Esophagus mucosa (tissue), 1 donor: ENCODE measurements at regions not wholly inside any gene's neighbourhood (a gene's known extent, or its start where the extent isn't known, plus 50 kb on each side); places are given as distances from the start of the nearest gene placed in this dataset.
"Not testable (repeated sequence)": the region's sequence is repeated elsewhere in the genome, so short reads cannot be mapped to it uniquely, and the experiment has no call there.

ENCODE experiments used
- ATAC-seq: fragments of 200-7000 bp; cut with Tn5 transposase; one replicate; pipeline ENCODE4 v1.9.1; 2020
- donor health status: DM: yes; HTN: yes; CAD: no.

DNA sequence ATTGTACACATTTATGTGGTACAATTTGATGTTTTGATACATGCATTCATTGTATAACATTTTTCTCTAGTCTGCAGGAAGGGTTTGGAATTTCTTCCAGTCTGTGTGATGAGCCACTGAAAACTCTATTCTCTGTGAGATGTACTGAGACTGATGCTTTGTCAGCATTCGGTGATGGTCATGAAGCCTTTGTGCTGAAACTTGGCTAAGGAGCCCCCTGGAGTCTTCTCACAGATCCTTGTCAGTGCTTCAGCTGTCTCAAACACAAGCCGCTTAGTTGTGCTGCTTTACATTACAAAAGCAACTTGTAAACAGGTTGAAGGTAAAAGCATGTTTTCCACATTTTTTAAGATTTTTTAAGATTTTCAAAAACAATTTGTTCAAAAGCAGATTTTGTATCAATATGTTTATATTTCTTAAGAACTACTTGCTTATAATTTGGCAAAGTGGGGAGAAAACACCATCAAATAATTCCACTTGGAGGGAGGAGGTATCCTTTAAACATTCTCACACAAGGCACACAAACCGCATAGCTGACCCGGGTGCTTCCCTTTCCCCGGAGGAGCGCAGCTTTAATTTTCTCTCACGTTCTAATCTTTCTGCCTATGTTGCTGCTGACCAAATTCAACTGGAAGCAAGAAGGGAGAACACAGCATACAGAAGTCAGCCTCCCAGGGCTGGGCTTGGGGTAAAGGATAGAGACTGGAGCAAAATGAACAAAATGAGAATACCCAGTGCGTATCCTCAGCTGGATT lies 249.8 kb upstream of the VSTM2A start:
- ATAC-seq, result no peak

DNA sequence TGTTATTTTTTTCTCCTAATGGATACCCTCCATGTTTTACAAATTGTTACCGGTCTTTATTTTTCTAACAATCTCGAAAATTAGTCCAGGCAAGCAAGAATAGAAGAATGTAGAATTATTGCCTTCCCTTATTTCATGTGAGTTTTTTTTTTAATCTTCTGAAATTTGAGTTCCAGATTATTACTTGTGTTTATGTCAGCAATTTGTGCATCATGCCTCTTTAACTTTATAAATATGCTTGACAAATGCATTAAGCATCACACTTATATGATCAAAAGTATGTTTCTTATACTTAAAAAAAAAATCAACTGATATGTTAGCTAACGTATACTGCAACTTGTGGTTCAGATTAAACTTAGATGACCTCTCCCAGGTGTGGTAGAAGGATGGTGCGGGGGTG lies 242.7 kb upstream of the VSTM2A start:
- ATAC-seq, result no peak

GRCh38 chr7:54315955-54316354 lies 226.2 kb upstream of the VSTM2A start:
- not testable (repeated sequence) for ATAC-seq

- ATAC-seq, result no peak
Observed at GRCh38 chr7:54326592-54327167, 215.5 kb upstream of the VSTM2A start.

- ATAC-seq, result no peak
Observed at GRCh38 chr7:54330216-54330800, 211.9 kb upstream of the VSTM2A start.

DNA sequence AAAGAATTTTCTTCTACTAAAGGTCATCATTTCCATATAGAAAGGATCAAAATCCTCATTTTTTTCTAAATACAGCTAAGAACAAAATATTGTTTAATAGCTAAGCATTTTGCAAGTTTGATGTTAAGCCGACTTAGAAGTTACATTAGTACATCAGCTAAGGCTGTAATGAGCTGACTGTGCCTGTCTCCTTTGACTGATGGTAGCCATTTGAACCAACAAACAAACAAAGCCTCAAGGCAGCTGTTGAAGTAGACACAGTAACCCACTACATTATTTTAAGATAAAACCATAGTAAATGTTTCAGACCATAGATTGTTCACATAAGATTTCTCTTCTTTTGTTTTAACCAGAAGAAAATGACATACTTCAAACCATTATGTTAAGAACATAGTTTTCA lies 210.9 kb upstream of the VSTM2A start:
- ATAC-seq, result no peak

DNA sequence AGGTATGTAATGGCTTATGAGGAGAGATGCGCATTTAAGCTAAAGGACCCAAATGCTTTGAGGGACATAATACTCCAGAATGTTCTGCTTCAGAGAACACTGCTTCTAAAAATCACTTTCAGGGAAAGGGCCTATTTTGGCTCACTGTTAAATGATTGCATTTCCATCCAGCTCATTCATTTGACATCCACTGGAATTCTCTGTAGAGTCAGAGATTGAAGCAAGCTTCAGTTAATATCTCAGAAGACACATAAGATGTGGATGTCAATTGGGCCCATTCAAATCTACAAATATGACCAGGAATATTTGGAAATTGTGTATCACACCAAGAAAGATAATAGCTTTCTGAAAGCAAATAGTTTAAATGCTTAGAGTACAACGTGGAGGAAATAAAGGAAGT lies 209.9 kb upstream of the VSTM2A start:
- ATAC-seq, result no peak

DNA sequence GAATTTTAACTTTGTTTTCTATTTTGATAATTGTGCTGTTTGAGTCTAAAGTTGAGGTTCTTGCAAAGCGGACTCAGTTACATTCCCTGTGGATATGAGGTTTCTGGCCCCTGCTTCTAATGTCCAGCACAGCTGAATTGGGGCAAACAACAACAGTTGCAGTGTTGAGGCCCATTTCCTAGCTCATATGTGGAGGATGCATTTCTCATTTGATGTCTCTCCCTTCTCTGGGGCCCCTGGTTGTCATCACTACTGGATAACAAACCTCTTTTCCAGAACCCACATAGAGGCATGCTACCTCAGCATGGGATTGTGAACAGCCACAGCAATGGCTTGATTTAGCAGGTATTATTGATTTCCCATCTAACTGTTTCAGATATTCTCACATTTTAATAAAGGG lies 208.2 kb upstream of the VSTM2A start:
- no peak for ATAC-seq

DNA sequence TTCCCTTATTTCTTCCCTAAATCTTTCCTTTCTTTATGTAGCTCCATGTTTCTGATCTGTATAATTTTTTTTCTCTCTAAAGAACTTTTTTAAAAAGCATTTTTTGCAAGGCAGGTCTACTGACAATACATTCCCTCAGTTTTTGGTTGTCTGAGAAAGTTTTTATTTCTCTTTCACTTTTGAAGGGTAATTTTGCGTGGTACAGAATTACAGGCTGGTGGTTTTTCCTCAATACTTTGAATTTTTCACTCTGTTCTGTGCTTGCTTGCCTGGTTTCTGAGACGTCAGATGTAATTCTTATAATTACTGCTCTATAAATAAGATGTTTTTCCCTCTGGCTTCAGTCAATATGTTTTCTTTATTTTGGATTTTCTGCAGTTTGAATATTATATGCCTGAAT lies 205.4 kb upstream of the VSTM2A start:
- no peak for ATAC-seq

DNA sequence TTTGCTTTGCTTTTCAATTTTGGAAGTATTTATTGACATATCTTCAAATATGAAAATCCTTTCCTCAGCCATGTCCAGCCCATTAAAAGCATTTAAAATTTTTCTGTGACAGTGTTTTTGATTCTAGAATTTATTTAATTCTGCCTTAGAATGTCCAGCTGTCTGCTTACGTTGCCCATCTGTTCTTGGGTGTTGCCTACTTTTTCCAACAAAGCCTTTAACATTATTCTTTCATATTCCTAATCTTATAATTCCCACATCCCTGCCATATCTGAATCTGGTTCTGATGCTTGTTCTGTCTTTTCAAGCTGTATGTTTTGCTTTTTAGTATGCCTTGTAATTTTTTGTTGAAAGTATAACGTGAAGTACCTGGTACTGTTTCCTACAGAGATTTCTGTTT lies 204.7 kb upstream of the VSTM2A start:
- ATAC-seq, result no peak

DNA sequence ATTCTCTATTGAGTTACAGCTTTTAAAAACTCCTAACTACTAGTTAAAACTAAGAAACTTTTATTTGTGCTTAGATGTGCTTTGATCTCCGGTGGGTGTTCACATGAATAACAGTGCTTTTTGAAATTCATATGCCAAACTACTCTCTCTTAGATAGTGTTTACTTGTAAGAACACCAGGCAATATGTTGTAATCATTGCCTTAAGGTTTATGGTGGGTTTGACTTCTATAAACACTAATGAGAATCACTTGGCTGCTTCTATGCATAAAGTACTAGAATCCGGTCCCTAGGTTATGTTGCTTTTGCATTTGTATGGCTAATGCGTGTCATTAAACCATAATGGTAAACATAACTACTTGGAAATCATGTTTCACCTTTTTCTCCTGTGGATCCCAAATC lies 203.9 kb upstream of the VSTM2A start:
- ATAC-seq, result no peak

- ATAC-seq, result no peak
Observed at GRCh38 chr7:54339073-54339472, 203.1 kb upstream of the VSTM2A start.

DNA sequence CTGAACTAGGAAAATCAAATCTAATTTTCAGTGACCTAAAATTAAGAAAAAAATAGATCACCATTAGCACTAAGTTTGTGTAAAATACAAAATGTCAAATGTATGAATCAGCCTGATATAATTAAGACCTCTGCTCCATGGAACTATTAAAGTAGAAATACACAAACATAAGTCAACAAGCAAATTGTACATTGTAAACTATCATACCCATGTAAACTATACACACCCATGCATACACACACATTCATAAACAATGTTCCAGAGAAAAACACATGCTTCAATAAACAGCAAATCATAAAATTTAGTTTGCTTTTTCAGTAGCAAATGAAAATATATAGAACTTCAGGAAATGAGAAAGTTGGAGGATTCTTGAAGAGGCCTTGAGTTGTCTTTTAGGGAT lies 199.7 kb upstream of the VSTM2A start:
- ATAC-seq, result no peak

GRCh38 chr7:54343511-54343910 lies 198.7 kb upstream of the VSTM2A start:
- no peak for ATAC-seq

DNA sequence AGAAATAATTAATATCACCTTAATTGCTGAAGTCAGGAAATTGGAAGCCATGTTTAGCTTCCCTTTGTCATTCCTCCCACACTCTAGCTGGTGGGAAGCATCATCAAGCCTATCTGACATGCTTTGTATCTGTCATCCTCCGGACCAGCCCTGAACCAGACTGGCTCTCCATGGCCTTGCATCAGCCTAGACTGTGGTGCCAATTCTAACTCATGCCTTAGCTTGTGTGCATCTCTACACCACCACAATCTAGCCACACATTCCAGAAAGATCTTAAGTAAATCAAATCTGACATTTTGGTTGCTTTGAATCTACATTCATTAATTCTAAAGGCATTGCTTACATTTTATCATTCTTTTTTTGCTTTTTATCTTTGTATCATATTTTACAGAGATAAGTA lies 196.4 kb upstream of the VSTM2A start:
- ATAC-seq, result no peak

DNA sequence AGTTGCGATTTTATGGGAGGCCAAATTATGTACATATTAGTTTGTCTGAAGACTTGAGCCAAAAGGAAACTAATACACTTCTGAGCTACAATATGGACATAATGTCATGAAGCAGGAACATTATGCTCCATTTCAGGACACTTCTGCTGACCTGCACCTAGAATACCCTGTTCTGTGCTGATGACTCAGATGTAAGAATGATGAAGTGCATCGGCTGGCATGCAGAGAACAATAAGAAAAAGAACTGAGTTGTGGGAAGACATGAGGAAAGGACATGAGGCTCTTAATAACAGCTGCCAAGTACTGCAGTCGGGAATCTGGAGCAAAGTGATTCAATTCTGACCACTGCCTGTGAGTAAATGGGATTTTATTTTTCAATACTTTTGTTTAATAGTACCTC lies 192.9 kb upstream of the VSTM2A start:
- no peak for ATAC-seq

DNA sequence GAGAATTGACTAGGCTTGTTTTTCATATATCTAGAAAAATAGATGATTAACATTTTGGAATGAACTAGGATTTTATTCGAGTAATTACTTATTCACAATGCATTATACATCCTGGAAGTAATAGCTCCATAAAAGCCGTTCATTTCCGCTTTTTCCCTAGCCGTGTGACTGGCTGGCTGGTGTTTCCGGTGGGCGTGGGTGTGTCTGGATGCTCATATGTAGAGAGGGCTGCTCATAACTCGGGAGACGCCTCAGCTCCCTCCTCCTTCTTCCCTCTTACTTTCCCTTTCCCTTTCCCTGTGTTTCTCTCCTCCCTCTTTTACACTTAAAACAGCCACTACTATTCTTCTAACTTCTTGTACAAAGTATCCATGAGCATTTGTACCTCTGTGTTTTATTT lies 187.7 kb upstream of the VSTM2A start:
- ATAC-seq, result no peak

- ATAC-seq, result no peak
Observed at GRCh38 chr7:54355842-54356241, 186.3 kb upstream of the VSTM2A start.

- ATAC-seq, result no peak
Observed at GRCh38 chr7:54360075-54360840, 181.9 kb upstream of the VSTM2A start.

GRCh38 chr7:54390565-54390964 lies 151.6 kb upstream of the VSTM2A start:
- no peak for ATAC-seq

GRCh38 chr7:54392935-54393334 lies 149.2 kb upstream of the VSTM2A start:
- no peak for ATAC-seq

DNA sequence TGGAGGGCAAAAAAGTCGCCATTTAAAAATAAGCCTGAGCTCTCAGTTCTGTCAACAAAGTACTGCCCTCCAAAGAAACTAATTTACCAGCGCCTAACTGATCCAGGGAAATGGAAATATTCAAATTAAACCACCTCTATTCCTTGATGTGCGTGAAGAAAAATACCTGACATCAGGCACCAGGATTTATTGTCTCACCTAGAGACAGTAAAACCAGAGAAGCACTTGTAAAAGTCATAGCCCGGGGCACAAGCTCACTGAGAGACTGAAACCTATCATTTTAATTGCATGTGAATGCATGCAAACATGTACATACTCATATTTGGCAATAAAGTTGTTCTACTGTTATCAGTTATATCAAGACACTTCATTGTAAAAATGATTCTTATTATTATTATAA lies 147.3 kb upstream of the VSTM2A start:
- ATAC-seq, result no peak

GRCh38 chr7:54397836-54398612 lies 144.2 kb upstream of the VSTM2A start:
- ATAC-seq, result no peak
